GM18520 (cell line): ENCODE measurements at regions not wholly inside any gene's neighbourhood (a gene's known extent, or its start where the extent isn't known, plus 50 kb on each side); places are given as distances from the start of the nearest gene placed in this dataset.
"Not testable (repeated sequence)": the region's sequence is repeated elsewhere in the genome, so short reads cannot be mapped to it uniquely, and the experiment has no call there.

ENCODE experiments used
- ATAC-seq: cut with Tn5 transposase; IDR thresholded peaks from one replicate; pipeline ENCODE4 v1.9.1; 2021; ENCODE audit not compliant: unreplicated experiment

DNA sequence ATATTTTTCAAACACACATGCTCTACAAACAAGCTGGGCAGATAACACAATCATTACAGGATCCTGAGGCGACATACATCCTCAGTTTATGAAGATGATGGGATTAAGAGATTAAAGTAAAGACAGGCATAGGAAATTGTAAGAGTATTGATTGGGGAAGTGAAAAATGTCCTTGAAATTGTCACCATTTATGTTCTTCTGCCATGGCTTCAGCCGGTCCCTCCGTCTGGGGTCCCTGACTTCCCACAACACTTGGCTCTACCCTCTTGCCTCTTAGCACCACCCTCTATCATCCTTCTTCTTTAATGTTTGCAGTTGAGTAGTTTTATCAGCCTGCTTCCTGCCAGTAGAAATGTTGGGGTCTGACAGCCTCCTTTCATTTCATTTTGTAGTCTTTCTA is 244.4 kb downstream of the DAD1 start:
- ATAC-seq: no peak

DNA sequence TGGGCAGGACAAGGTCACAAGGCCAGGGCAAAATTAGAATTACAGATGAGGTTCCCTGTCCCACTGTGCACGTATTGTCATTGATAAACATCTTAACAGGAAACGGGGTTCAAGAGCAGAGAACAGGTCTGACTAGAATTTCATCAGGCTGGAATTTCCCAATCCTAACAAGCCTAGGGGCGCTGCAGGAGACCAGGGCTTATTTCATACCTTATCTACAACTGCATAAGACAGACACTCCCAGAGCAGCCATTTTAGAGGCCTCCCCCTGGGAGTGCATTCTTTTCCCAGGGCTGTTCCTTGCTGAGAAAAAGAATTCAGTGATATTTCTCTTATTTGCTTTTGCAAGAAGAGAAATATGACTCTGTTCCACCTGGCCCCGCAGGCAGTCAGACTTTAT is 244.8 kb downstream of the DAD1 start:
- not testable (repeated sequence) for ATAC-seq

DNA sequence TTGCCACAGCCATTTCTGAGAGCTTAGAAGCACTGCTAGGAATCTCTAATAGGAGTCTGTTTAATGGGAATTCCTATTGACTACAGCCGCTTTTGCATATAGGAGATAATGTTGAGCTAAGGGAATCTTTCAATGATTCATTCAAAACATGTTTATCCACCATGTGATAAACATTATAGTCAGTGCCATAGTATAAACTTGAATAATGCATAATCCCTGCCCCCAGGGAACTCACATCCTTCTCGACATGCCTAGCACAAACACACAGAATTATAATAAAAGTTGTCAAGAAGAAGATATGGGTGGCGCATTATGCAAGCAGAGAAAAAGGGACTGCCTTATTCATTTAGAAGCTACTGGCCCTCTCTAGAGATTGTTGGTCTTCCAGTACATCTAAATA is 248.0 kb downstream of the DAD1 start:
- ATAC-seq: no peak

DNA sequence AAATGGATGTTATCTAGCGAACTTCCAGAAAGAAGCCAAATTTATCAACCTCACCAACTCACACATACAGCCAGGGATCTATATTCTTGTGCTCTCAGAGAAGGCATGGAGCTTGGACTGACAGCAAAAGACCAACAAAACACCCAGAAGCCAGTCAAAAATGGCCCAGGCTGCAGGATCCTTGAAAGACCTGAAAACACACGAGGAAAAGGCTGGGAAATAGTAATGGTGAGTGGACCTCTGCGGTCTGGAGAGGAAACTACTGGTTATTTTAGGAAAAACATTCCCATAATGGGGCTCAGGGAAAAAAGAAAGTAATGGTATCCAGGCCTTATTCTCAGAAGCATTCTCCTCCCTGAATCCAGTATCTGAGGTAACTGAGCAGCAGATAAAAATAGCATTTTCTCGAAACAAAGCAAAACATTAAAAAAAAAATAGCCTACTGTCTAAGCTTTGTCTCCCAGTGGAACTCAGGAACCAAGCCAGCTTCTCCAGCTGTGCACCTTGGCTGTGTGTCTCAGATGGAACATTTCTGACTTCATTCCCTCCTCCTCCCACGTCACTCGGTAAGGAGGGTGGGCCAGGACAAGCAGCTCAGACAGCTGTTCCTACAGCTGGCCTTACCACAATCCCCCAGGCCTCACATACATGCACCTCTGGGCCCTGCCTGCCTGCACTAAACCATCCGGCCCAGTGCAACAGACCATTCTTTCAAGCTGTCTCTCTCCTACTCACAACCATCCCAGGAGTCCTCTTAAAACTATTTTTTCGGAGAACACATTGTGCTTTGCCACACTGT is 249.9 kb downstream of the DAD1 start:
- no peak for ATAC-seq

DNA sequence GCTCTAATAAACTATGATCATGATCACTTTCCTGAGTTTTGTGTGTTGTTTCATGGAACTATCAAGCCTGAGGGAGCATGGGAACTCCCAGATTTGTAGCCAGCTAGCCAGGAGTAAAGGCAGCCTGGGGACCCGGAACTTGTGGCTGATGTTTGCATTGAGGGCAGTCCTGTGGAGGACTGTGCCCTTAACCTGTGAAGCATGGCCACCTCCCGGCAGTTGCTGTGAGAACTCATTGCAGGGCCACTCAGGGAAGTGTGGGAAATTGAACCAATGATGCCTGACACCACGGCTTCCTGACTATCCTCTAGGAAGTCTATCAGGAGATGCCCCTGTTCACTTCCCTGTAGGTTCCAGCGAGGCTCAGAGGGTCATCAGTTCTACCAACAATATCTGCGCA is 250.6 kb downstream of the DAD1 start:
- ATAC-seq: no peak

DNA sequence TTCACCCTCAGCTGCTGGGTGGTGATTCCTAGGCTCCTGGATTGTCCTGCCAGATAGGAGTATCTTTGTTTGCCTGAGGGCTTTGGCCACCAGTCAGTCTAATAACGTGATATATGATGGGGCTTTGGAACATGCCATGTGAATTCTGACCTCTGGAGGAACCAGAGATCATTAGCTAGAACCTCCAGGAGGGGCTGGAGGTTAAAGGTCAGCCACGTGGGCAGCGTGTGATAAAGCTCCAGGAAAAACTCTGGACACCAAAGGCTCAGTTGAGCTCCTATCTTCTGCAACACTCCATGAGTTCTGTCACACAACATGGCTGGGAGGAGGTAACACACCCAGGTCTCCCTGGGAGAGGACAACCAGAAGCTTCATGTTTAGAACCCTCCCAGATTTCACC is 251.1 kb downstream of the DAD1 start:
- ATAC-seq: no peak

DNA sequence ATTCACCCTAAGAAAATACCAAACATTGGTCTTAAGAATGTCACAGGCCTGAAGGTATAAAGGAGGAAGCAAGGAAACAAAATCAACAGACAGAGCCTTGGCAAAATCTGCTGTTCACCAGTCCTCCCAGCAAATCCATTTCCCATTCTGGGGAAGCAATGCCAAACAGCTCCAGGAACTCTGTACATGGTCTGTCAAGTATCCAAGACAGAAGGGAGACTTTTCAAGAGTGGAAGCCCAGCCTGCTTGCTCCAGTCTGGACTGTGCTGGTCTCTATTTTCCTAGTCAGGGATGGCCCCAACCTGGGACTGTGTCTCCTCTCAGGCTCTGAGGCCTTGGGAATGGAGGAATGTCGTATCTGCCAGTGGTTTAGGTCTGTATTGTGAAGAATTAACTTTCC is 251.5 kb downstream of the DAD1 start:
- no peak for ATAC-seq

DNA sequence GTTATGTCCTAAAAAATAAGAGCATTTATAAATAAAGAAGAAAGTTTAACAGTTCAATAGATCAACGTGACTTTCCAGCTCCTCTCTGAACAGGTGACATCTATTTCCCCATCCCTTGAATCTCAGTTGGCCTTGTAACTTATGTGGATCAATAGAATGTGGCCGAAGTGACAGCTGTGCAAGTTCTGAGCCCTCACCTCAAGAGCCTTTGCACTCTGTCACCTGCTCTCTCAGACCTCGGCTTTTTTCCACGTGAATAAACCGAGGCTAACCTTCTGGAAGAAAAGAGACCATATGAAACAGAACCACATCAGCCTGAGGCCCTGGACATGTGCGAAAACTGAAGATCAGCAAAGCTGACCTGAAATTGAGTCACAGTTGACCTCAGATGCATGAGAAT is 253.0 kb downstream of the DAD1 start:
- ATAC-seq: no peak

DNA sequence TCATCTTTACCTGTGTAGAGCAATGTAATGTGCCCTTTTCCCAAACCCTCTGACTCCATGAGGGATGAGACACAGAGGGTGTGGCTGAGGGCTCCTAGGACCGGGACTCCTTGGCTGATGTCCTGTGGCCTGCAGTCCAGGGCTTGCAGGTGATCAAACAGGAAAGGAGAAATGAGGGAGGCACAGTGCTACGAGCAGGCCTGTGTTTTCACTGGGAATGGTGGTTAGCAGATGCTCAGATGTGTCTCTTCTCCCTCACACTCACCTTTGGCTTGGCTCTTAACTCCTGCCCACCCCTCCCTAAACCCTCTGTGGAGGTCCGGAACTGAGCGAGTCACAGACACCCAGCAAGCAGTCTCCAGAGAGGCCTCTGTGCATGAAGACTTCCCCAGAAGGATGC is 254.4 kb downstream of the DAD1 start:
- ATAC-seq: no peak

DNA sequence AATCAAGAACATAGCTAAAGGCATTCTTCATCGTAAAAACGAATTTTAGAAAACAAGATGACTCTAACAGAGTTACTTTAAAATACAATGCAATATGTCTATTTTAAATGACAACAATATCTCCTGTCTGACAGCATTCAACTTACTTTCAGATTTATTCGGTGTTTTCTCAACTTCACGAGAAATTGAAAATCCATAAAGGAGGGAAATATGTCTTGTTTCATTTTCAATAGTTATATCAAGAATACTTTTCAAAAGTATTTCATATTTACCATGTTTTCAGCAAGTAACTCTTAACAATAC is 254.8 kb downstream of the DAD1 start:
- no peak for ATAC-seq

DNA sequence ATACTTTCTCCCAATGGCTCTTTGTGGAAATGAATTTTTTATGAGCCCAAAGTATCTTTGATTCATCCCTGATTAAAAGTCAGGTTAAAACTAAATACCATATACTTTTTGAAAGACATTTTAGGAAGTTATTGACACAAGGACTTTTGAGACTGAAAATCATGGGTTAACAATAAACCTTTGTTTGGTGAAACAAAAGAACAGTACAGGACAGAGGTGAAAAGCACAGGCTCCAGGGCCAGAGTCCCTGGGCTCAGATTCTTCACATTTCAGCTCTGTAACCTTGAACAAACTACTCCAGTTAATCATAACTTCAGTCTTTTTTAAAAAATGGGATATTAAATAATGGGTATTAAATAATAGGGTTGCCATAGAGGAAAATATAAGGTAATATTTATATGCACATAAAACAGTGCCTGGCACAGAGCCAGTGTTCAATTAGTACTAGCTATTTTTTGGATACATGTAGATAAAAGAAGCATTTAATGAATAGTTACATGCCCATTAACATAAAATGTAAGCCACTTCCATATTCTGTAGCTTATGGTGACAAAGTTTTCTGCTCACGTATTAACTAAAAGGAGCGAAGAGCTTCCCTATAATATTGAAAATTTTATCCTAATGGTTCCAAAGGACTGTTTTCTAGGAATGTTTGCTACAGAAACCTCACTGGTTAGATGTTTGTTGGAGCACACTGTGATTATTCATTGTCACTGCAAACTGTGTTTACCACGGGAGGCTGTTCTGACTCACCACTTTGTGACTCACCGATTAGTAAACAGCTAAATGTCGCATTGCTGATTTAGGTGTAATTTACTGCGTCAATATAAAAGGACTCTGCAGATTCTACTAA is 255.4 kb downstream of the DAD1 start:
- ATAC-seq: no peak

DNA sequence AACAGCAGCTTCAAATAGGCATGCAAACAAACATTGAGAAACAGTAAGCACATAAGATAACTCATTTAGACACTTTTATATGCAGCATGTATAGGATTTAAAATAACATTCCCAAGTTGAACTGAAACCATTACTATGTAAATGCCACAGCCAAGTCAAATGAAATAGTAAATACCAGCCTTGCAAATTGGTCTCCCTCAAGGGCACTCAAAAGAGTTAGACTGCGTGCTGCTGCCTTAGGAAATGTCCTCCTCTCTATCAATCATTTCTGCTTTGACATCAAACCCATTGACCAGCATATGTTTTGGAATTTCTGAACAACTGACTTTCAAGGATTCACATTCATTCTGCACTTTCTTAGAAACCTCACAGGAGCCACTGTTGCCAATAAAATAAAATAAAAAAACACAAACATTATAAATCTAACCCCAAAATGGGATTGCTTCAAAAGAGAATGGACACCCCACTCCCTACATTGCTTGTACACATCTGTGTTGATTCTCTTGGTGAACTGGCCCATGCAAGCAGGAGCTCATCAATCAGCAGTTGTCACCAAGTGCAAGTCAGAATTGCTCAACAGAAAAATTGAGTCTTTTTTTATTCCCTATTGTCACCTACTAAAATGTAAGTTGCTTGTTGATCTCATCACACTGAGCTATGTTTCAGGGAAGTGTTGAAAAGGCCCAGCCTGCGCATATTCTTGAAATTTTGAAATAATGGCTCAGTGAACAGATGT is 256.2 kb downstream of the DAD1 start:
- no peak for ATAC-seq

DNA sequence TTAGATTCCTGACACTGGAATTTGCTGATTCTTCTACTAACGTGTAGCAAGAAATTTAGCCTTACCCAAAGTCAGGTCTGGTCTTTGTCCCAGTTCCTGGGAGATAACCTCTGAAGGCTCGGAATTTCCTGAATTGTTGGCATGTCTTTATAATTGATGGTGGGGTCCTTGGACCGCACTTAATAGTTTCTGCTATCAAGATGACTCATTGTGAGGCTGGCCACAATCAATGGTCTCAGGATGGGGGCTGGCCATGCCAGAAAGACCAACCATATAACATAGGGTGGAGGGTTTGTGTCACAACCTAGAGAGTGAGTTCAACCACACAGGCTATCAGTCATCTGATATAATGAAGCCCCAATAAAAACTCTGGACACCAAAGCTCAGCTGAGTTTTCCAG is 259.7 kb downstream of the DAD1 start:
- ATAC-seq: no peak

DNA sequence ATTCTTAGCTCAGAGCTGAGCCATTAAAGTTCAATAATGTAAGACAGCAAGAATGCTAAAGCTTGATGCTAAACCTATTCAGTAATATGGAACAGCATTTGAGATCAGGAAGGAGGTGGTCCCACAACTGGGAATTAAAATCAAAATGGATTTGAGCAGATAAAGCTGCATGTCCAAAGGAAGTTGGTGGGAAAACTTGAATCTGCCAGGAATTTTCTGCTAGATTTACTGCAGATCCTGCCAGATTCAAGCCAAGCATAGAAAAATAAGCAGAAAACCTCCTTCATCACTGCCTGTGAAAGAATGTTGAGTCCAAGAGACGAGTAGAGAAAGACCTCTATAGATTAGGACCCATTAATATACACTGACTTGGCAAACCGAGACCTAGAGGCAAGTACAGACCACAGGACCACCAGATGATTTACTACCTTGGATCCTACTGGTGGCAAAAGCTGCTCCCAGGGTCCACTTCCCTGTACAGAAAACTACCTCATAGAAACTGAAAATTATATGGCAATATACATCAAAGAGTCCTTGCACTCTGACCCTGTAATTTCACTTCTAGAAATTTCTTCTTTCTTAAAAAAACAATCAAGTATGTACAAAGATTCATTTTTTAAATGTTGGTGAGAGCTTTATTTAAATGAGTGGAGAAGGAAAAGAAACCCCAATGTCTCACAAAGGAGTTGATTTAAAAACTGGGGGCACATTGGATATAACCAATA is 263.2 kb downstream of the DAD1 start:
- no peak for ATAC-seq

DNA sequence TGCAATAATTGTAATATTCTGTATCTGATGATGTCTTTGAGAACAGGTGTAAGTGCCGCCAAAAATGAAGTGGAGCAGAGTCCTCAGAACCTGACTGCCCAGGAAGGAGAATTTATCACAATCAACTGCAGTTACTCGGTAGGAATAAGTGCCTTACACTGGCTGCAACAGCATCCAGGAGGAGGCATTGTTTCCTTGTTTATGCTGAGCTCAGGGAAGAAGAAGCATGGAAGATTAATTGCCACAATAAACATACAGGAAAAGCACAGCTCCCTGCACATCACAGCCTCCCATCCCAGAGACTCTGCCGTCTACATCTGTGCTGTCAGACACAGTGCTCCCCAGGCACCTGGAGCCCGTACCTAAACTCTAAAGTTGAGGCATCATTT is 268.7 kb downstream of the DAD1 start:
- ATAC-seq: no peak

DNA sequence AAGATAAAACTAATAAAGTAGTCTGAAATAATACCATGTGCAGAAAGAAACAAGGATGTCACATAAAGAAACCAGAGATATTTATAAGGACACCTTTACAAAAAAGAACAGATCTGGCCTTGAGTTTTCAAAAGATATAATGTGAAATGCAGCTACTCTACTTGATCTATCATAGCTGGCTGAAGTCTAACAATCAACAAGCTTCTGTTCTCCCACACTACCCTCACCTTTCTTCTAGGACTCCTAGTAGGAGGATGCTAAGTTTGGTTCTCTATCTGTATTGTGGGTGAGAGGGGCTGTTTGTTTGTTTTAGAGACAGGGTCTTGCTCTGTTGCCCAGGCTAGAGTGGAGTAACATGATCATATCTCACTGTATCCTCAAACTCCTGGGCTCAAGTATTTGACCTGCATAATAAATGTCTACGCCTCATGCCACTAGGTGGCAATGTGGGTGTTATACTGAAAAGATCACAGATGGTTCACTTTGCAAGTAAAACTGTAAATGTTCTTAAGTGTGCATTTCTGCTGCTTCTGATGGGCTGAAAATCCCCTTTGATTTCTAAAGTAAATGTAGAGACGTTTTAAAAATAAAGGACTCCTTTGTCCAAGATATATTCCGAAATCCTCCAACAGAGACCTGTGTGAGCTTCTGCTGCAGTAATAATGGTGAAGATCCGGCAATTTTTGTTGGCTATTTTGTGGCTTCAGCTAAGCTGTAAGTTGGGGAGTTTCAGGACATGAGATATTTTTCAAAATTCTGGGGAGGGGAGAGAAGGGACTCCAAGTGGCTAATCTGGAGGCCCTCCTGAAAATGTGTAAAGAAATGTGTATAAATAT is 269.3 kb downstream of the DAD1 start:
- ATAC-seq: no peak

DNA sequence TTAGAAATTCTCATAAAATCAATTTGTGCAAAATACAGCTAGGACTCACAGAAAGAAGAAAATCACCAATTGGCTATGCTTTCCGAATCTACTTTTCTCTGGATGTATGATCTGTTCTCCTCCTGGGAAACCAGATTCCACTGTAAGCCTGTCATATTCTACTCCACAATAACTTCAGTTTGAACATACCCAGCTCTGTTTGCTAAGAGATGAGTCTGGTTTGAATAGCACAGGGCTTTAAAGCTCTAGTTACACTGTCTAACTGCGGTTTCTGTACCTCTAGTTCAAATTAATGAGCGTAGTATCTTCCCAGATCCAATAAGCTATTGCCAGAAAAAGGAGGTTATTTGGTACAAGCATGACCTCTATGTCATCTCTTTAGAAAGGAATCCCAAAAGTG is 270.1 kb downstream of the DAD1 start:
- no peak for ATAC-seq

DNA sequence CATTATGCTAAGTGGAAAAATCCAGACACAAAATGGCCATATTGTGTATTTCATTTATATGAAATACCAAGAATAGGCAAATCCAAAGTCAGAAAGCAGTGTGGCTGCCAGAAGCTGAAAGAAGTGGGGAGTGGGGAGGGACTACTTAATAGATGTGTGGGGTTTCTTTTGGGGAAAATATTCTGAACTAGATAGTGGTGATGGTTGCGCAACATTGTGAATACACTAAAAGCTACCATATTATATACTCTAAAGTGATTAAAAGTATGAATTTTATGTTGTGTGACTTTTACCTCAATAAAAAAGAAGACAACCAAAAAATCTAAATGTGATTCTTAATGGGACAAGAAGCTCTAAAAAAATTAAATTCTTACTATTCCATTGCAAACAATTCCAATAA is 272.6 kb downstream of the DAD1 start:
- no peak for ATAC-seq

DNA sequence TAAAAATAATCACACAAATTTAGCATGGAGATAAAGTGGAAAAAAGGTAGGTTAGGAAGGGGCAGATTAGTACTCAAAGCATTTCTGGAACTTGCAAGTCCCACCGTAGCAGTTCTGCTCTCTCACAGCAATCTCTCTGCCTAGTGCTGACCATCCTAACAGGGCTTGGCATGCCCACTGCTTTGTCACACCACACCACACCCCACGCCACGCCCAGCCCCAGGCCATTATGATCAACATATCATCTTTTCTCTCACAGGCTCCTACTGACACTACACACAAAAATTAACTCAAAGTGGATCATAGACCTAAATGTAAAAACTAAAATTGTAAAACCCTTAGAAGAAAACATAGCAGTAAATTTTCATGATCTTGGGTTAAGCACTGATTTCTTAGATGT is 273.7 kb downstream of the DAD1 start:
- ATAC-seq: no peak

DNA sequence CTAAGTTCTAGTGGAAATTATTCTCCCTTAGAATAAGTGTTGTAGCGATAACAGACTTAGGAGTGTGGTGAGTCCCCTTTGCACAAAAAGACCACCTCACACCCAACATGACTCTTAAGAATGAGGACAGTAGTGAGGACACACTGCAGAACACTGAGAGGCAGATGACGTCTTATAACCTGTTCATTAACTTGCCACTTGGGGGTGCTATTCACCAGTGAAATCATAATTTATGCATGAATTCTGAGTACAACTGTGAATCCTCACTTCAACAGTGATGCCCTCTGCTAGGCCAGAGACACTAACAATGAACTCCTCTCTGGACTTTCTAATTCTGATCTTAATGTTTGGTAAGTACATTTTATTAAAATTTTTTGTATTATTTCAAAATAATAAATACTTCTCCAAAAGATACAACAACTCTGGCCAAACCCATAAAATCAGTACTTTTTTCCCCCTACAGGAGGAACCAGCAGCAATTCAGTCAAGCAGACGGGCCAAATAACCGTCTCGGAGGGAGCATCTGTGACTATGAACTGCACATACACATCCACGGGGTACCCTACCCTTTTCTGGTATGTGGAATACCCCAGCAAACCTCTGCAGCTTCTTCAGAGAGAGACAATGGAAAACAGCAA is 274.7 kb downstream of the DAD1 start:
- peak; percentile 68 for ATAC-seq
